ENCODE measurements at regions not wholly inside any gene's neighbourhood (a gene's known extent, or its start where the extent isn't known, plus 50 kb on each side); places are given as distances from the start of the nearest gene placed in this dataset.

DNA sequence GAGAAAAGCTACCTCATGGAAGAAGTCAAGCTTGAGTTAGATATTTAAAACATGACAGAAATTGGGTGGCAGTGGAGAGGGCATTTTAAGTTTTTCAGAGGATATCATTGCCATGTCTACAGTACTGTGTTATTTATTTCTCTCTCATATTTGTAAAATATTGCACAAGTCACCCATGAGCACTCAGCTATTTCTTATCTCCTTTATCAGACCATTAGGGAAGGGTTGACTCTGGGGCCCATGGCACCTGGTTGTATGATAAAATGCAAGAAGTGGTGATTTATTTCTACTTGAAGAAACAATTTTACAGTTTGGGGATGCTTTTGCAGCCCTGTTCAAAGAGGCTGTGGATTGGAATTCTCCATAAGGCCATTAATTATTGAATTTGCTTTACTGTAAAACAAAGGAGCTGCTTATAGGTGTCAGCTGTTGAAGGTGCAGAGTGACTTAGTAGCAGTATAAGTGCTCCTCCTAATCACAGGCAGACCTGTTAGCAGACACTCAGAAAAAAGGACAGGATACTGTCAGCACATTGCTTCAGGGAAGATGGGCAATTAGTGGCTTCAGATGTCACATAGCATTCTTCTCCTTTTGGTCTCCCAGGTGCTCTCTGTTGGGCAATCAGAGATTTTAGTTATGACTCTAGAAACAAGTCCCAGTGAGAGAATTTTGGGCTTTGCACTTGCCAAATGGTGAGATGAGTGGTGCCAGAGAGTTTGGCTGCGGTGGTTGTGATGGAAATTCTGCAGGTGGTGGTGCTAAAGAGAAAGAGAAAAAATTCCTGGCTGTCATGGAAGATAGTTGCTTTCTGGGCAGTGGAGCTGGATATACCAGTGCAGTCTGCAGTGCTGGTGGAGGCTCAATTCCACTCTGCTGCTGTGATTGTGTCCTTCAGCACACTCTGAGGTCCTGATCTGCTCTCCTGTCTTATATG is 129.7 kb upstream of the ROPN1 start:
- Histone ChIP-seq H3K36me3 (no peaks in the 10 kb centered on the region), H3K9me3 (no peaks in the 10 kb centered on the region), H3K4me1 (peaks cover 0 to 31% of the 10 kb centered on the region in 2 donors), H3K27me3 (no peaks in the 10 kb centered on the region), H3K27ac (no peak overlapping the region), H3K4me3 (no peak overlapping the region)
- no peak for DNase-seq (ENCODE audit: low spot score)
- TF ChIP-seq, protein P1, sequence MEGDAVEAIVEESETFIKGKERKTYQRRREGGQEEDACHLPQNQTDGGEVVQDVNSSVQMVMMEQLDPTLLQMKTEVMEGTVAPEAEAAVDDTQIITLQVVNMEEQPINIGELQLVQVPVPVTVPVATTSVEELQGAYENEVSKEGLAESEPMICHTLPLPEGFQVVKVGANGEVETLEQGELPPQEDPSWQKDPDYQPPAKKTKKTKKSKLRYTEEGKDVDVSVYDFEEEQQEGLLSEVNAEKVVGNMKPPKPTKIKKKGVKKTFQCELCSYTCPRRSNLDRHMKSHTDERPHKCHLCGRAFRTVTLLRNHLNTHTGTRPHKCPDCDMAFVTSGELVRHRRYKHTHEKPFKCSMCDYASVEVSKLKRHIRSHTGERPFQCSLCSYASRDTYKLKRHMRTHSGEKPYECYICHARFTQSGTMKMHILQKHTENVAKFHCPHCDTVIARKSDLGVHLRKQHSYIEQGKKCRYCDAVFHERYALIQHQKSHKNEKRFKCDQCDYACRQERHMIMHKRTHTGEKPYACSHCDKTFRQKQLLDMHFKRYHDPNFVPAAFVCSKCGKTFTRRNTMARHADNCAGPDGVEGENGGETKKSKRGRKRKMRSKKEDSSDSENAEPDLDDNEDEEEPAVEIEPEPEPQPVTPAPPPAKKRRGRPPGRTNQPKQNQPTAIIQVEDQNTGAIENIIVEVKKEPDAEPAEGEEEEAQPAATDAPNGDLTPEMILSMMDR (IDR thresholded peaks at IDR 0.05), result no peak

GRCh38 chr3:124125315-124125714 is 133.4 kb upstream of the ROPN1 start:
- no peak overlapping the region for H3K4me3 ChIP-seq
- no peaks in the 10 kb centered on the region for H3K27me3 ChIP-seq
- no peaks in the 10 kb centered on the region for H3K4me1 ChIP-seq
- no peaks in the 10 kb centered on the region for H3K36me3 ChIP-seq
- no peak for DNase-seq (ENCODE audit: low spot score)
- H3K27ac ChIP-seq, result no peak overlapping the region
- H3K9me3 ChIP-seq, result no peaks in the 10 kb centered on the region
- TF ChIP-seq, protein P1 (IDR thresholded peaks at IDR 0.05), result no peak

GRCh38 chr3:124126436-124127023 is 134.6 kb upstream of the ROPN1 start:
- TF ChIP-seq, protein P1 (IDR thresholded peaks at IDR 0.05), result no peak

GRCh38 chr3:124131158-124131557 is 139.2 kb upstream of the ROPN1 start:
- no peak overlapping the region for H3K27ac ChIP-seq
- TF ChIP-seq, protein P1 (IDR thresholded peaks at IDR 0.05), result no peak
- H3K4me1 ChIP-seq, result peaks cover 0 to 18% of the 10 kb centered on the region in 2 donors
- no peaks in the 10 kb centered on the region for H3K36me3 ChIP-seq
- H3K4me3 ChIP-seq, result no peak overlapping the region
- H3K27me3 ChIP-seq, result no peaks in the 10 kb centered on the region
- H3K9me3 ChIP-seq, result no peaks in the 10 kb centered on the region
- no peak for DNase-seq (ENCODE audit: low spot score)

More at GRCh38 chr3:124126436-124127023, 134.6 kb upstream of the ROPN1 start:
- no peaks in the 10 kb centered on the region for H3K27me3 ChIP-seq
- no peak overlapping the region for H3K27ac ChIP-seq
- peaks cover 0 to 4% of the 10 kb centered on the region in 2 donors for H3K4me1 ChIP-seq
- H3K4me3 ChIP-seq, result no peak overlapping the region
- no peaks in the 10 kb centered on the region for H3K9me3 ChIP-seq
- H3K36me3 ChIP-seq, result no peaks in the 10 kb centered on the region
- DNase-seq (ENCODE audit: low spot score), result no peak

DNA sequence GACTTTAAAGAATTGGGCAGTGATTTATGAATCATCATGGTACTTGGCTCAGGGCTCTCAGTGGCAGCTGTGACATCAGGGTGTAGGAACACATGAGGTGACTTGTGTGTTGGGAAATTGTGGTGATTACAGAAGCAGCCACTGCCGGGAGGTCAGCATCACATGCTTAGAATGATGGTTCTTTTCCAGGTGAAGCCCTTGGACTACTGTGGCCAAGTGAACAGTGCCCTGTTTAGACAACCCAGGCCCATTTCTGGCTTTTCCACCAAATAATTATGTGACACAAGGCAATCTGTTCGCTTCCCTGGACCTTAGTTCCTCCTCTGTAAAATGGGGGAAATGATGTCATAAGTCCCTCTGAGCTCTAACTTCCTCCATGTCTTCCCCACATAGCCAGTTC is 139.7 kb upstream of the ROPN1 start:
- Histone ChIP-seq H3K27ac (no peak overlapping the region), H3K27me3 (no peaks in the 10 kb centered on the region), H3K9me3 (no peaks in the 10 kb centered on the region), H3K4me3 (no peak overlapping the region), H3K4me1 (peaks cover 0 to 18% of the 10 kb centered on the region in 2 donors), H3K36me3 (no peaks in the 10 kb centered on the region)
- no peak for DNase-seq (ENCODE audit: low spot score)
- TF ChIP-seq, protein P1 (IDR thresholded peaks at IDR 0.05), result no peak

All from right atrium auricular region (tissue), 2 donors.